GM23338 (cell line): ENCODE measurements at regions not wholly inside any gene's neighbourhood (a gene's known extent, or its start where the extent isn't known, plus 50 kb on each side); places are given as distances from the start of the nearest gene placed in this dataset.

Experiments
- CREB1 ChIP-seq: fragments of 250-450 bp; sonication (Bioruptor Pico); IDR thresholded peaks from 2 replicates; pipeline ENCODE4 v1.5.0; 2020; ENCODE audit warnings: low read depth, mild to moderate bottlenecking, moderate library complexity
- CTCF ChIP-seq, 2 experiments: fragments of 200-600 bp in 1 of 2; sonication (generic) in 1 of 2; conservative IDR thresholded peaks; 2 replicates each; pipeline versions ENCODE4 v1.5.1 to v1.6.1; 2016 to 2017; ENCODE audit warnings: antibody characterized with exemption in 2 of 2, low read depth in 2 of 2, mild to moderate bottlenecking in 2 of 2, moderate library complexity in 1 of 2
- ETS1 ChIP-seq: IDR thresholded peaks from 2 replicates; pipeline ENCODE4 v1.6.1; 2016; ENCODE audit warnings: antibody characterized with exemption
- EZH2 ChIP-seq: fragments of 200-600 bp; sonication (generic); IDR thresholded peaks from one replicate; pipeline ENCODE4 v1.8.0; 2017; ENCODE audit warnings: antibody characterized with exemption, mild to moderate bottlenecking, low read depth; ENCODE audit not compliant: unreplicated experiment
- EZH2phosphoT487 ChIP-seq: fragments of 200-600 bp; sonication (generic); IDR thresholded peaks from one replicate; pipeline ENCODE4 v1.8.1; 2018; ENCODE audit warnings: antibody characterized with exemption; ENCODE audit not compliant: unreplicated experiment
- NANOG ChIP-seq: IDR thresholded peaks from 2 replicates; pipeline ENCODE4 v1.6.1; 2016; ENCODE audit warnings: antibody characterized with exemption, borderline replicate concordance
- POLR2AphosphoS5 ChIP-seq: IDR thresholded peaks from 2 replicates; pipeline ENCODE4 v1.6.1; 2016; ENCODE audit warnings: antibody characterized with exemption, low read depth
- REST ChIP-seq: IDR thresholded peaks from one replicate; pipeline ENCODE4 v1.6.1; 2018; ENCODE audit warnings: antibody characterized with exemption; ENCODE audit not compliant: unreplicated experiment
- STAT1 ChIP-seq: IDR thresholded peaks from one replicate; pipeline ENCODE4 v1.6.1; 2016; ENCODE audit warnings: antibody characterized with exemption; ENCODE audit not compliant: unreplicated experiment
- ZNF114 ChIP-seq: fragments of 250-450 bp; sonication (Bioruptor Pico); IDR thresholded peaks from 2 replicates; pipeline ENCODE4 v1.5.0; 2020; ENCODE audit warnings: mild to moderate bottlenecking, moderate library complexity
- ZNF462 ChIP-seq: fragments of 250-450 bp; sonication (Bioruptor Pico); IDR thresholded peaks from 2 replicates; pipeline ENCODE4 v1.5.0; 2020; ENCODE audit warnings: mild to moderate bottlenecking, moderate library complexity

GRCh38 chr11:38323961-38324761, 1726.1 kb upstream of the RAG2 start:
- TF ChIP-seq EZH2phosphoT487 (no peak), REST (no peak), ETS1 (no peak), CTCF (conservative IDR thresholded peaks at IDR 0.05; ENCODE audit: low read depth in 2 of 2) (no peak), CREB1 (no peak), NANOG (no peak), STAT1 (no peak), POLR2AphosphoS5 (no peak), EZH2 (no peak), ZNF114 (no peak), ZNF462 (CRISPR knock-in tag) (no peak)
